ENCODE measurements at regions not wholly inside any gene's neighbourhood (a gene's known extent, or its start where the extent isn't known, plus 50 kb on each side); places are given as distances from the start of the nearest gene placed in this dataset.

GRCh38 chr6:85169189-85169588, 280.7 kb upstream of the NT5E start:
- no peak for TF ChIP-seq CTCF (IDR thresholded peaks at IDR 0.05)
- TF ChIP-seq POLR2A (IDR thresholded peaks at IDR 0.05), result no peak
